Nephron progenitor cell (in vitro differentiated cells): ENCODE measurements at regions not wholly inside any gene's neighbourhood (a gene's known extent, or its start where the extent isn't known, plus 50 kb on each side); places are given as distances from the start of the nearest gene placed in this dataset.
"Not testable (repeated sequence)": the region's sequence is repeated elsewhere in the genome, so short reads cannot be mapped to it uniquely, and the experiment has no call there.

Source experiments
- DNase-seq: peaks from one replicate; pipeline ENCODE4 v3.0.0; 2021
- H3K27ac Mint-ChIP-seq: 2 replicates; pipeline ENCODE4 v1.8.0; 2021; ENCODE audit warnings: mild to moderate bottlenecking, moderate library complexity, mixed read lengths
- H3K27me3 Mint-ChIP-seq: 2 replicates; pipeline ENCODE4 v1.8.0; 2021; ENCODE audit warnings: mild to moderate bottlenecking, low read depth, mixed read lengths; ENCODE audit not compliant: poor library complexity
- H3K36me3 Mint-ChIP-seq: 2 replicates; pipeline ENCODE4 v1.8.0; 2021; ENCODE audit warnings: low read depth, mixed read lengths
- H3K4me1 Mint-ChIP-seq: 2 replicates; pipeline ENCODE4 v1.8.0; 2021; ENCODE audit warnings: mixed read lengths
- H3K4me3 Mint-ChIP-seq: 2 replicates; pipeline ENCODE4 v1.8.0; 2021; ENCODE audit warnings: mild to moderate bottlenecking, moderate library complexity, mixed read lengths
- H3K9me3 Mint-ChIP-seq: 2 replicates; pipeline ENCODE4 v1.8.0; 2021; ENCODE audit warnings: mild to moderate bottlenecking, moderate library complexity, mixed read lengths
- TF ChIP-seq, protein P1 (sequence below): fragments of 200-600 bp; sonication (generic); IDR thresholded peaks from 2 replicates; pipeline ENCODE4 v1.5.0; 2021; ENCODE audit warnings: antibody characterized with exemption

DNA sequence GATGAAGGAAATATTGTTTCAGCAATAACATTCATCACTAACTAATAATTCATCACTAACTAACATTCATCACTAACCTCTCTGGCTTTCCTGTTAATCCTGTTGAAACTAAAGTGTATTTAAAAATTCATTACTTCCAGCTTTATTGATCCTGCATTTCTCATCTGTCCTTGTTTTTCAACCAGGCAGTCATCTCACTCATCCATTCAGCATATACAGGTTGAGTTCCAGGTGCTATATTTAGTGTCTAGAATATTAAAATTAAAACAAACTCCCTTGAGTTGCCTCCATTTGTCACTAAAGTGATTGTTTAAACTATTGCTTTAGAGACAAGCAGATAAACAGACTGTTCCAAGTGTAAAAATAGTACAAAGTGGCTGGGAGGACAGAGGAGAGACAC is 58.1 kb downstream of the ATXN7L3B start:
- H3K27ac Mint-ChIP-seq, result no peak overlapping the region
- H3K4me3 Mint-ChIP-seq, result no peak overlapping the region
- TF ChIP-seq, protein P1, sequence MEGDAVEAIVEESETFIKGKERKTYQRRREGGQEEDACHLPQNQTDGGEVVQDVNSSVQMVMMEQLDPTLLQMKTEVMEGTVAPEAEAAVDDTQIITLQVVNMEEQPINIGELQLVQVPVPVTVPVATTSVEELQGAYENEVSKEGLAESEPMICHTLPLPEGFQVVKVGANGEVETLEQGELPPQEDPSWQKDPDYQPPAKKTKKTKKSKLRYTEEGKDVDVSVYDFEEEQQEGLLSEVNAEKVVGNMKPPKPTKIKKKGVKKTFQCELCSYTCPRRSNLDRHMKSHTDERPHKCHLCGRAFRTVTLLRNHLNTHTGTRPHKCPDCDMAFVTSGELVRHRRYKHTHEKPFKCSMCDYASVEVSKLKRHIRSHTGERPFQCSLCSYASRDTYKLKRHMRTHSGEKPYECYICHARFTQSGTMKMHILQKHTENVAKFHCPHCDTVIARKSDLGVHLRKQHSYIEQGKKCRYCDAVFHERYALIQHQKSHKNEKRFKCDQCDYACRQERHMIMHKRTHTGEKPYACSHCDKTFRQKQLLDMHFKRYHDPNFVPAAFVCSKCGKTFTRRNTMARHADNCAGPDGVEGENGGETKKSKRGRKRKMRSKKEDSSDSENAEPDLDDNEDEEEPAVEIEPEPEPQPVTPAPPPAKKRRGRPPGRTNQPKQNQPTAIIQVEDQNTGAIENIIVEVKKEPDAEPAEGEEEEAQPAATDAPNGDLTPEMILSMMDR, result no peak
- H3K4me1 Mint-ChIP-seq, result no peaks in the 10 kb centered on the region
- H3K27me3 Mint-ChIP-seq, result peaks cover 3% of the 10 kb centered on the region
- H3K36me3 Mint-ChIP-seq, result no peaks in the 10 kb centered on the region
- DNase-seq, result no peak
- H3K9me3 Mint-ChIP-seq, result peaks cover 13% of the 10 kb centered on the region

DNA sequence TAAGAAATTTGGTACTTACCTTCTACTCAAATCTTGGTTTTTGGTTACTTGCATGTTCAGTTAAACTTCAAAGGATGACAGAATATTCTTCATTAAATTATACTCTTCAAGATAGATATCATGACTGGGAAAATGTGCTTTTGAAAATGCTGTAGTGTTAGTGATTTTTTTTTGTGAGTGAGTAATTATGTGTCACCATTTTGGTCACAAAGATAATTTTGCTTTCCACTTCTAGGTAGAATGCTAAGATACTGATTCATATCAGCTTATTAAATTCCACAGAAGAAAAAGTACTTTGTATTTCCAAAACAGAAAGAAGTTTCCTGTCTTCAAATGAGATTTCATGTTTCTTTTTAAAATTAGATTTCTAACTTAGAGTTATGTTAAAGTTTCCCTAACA is 61.2 kb downstream of the ATXN7L3B start:
- Mint-ChIP-seq H3K4me3 (no peak overlapping the region), H3K36me3 (no peaks in the 10 kb centered on the region), H3K27ac (no peak overlapping the region), H3K9me3 (peaks cover 13% of the 10 kb centered on the region), H3K27me3 (peaks cover 3% of the 10 kb centered on the region), H3K4me1 (no peaks in the 10 kb centered on the region)
- TF ChIP-seq, protein P1, result no peak
- DNase-seq, result no peak

DNA sequence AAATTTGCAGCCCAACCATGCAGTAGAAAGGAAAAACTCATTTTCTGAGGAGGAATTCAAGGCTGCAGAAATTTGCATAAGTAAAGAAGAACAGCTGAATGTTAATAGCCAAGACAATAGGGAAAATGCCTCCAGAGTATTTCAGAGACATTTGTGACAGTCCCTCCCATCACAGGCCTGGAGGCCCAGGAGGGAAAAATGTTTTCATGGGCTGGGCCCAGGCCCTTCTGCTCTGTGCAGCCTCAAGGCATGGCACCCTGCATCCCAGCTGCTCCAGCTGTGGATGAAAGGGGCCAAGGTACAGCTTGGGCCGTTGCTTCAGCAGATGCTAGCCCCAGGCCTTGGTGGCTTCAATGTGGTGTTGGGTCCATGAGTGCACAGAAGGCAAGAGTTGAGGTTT is 62.3 kb downstream of the ATXN7L3B start:
- TF ChIP-seq, protein P1, result no peak
- no peak for DNase-seq
- H3K4me3 Mint-ChIP-seq, result no peak overlapping the region
- H3K36me3 Mint-ChIP-seq, result no peaks in the 10 kb centered on the region
- H3K27me3 Mint-ChIP-seq, result peaks cover 3% of the 10 kb centered on the region
- no peaks in the 10 kb centered on the region for H3K4me1 Mint-ChIP-seq
- H3K27ac Mint-ChIP-seq, result no peak overlapping the region
- peaks cover 13% of the 10 kb centered on the region for H3K9me3 Mint-ChIP-seq

DNA sequence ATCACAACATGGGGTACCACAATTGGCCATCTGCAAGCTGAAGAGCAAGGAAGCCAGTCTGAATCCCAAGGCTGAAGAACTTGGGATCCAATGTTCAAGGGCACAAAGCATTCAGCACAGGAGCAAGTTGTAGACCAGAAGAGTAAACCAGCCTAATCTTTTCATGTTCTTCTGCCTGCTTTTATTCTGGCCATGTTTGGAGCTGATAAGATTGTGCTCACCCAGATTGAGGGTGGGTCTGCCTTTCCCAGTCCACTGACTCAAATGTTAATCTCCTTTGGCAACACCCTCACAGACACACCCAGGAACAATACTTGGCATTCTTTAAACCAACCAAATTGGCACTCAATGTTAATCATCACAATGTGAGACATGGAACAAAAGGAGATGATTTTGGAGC is 63.2 kb downstream of the ATXN7L3B start:
- H3K4me3 Mint-ChIP-seq, H3K4me1 Mint-ChIP-seq, DNase-seq, H3K27me3 Mint-ChIP-seq, H3K27ac Mint-ChIP-seq, H3K36me3 Mint-ChIP-seq: not testable (repeated sequence)
- H3K9me3 Mint-ChIP-seq, result peaks cover 13% of the 10 kb centered on the region

DNA sequence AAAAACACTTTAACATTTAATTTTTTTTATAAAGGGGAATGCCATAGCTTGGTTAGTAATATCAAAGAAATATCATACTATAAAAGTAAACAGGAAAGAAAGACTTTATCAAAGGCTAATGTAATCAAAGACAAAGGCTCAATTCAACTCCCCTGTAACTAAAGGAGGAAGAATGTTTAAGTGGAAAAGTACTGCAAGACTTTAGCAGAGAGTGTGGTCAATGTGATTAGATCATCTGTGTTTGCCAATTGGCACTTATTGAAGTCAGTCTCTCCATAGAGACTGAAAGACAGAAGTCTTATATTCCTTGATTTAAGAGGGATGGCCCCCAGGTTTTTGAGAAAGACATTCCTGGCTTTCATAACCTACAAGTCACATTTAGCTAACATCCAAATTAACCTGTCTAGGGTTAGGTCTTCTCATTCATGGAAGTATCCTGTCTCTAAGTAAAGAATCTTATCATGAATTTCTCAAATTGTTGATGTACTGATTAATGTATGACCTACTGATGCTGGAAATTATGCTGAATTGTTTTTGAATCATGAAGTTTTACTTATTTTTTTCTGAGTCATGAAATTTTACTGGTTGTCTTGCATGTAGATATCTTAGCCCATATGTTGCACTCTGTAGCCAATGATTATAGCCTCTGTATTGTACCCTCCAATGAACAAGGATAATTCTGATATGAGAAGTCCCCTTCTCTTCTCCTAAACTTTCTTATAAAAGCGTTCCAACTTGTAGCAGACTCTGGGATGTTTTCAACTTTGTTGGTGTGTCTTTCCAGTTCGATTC is 65.4 kb downstream of the ATXN7L3B start:
- no peaks in the 10 kb centered on the region for H3K36me3 Mint-ChIP-seq
- H3K9me3 Mint-ChIP-seq, result peaks cover 13% of the 10 kb centered on the region
- no peak overlapping the region for H3K4me3 Mint-ChIP-seq
- no peaks in the 10 kb centered on the region for H3K4me1 Mint-ChIP-seq
- DNase-seq, result no peak
- TF ChIP-seq, protein P1, result no peak
- H3K27ac Mint-ChIP-seq, result no peak overlapping the region
- H3K27me3 Mint-ChIP-seq, result peaks cover 7% of the 10 kb centered on the region

DNA sequence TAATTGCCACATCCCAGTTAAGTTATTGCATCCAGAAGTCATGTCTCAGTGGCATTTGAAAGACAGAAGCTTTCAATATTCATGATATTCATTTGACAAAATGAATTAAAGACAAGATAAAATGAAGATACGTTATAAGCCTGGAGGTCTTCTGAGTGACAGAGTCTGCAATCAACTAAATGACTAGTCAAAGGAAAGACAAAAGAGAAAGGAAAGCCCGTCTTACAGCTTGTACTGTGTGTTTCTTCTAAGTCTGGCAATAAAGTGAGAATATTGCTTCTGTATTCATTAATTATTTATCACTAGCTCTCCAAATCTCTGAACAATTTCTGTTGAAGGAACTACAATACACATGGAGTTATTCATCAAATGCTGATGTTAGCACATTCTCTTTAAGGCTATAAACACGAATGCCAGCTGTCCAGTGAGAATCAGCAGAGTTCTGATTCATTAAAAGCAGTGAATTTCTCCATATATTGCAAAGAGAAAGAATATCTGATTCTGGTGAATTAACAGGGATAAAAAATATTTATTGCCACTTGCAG is 70.7 kb downstream of the ATXN7L3B start:
- Mint-ChIP-seq H3K36me3 (no peaks in the 10 kb centered on the region), H3K9me3 (no peaks in the 10 kb centered on the region), H3K4me1 (no peaks in the 10 kb centered on the region), H3K27ac (no peak overlapping the region), H3K4me3 (no peak overlapping the region), H3K27me3 (peaks cover 8% of the 10 kb centered on the region)
- TF ChIP-seq, protein P1, result no peak
- no peak for DNase-seq
